ENCODE measurements at regions not wholly inside any gene's neighbourhood (a gene's known extent, or its start where the extent isn't known, plus 50 kb on each side); places are given as distances from the start of the nearest gene placed in this dataset.

- no peak overlapping the region for H3K4ac ChIP-seq (replicated peaks; ENCODE audit: insufficient read length, low read depth, low read length)
- H3K4me1 ChIP-seq (replicated peaks in 1 of 4; ENCODE audit: control insufficient read depth in 3 of 4, insufficient read depth in 4 of 4, low read length in 3 of 4), result peaks cover 0 to 3% (median 0%) of the 10 kb centered on the region in 4 experiments; a peak in 1 of 7 replicates
- H2BK5ac ChIP-seq (ENCODE audit: low read depth, low read length), result no peak overlapping the region
- no peaks in the 10 kb centered on the region for H3K23me2 ChIP-seq (ENCODE audit: low read depth, low read length)
- H3K79me2 ChIP-seq (ENCODE audit: control insufficient read depth in 1 of 2, insufficient read depth in 2 of 2, low read length in 2 of 2), result no peaks in the 10 kb centered on the region
- no peak overlapping the region for H2BK20ac ChIP-seq (ENCODE audit: low read length)
- no peak overlapping the region for H3K27ac ChIP-seq (ENCODE audit: low read depth, low read length)
- H3K36me3 ChIP-seq (ENCODE audit: control insufficient read depth in 2 of 4, insufficient read depth in 4 of 4, low read length in 3 of 4), result no peaks in the 10 kb centered on the region
- no peaks in the 10 kb centered on the region for H4K20me1 ChIP-seq (replicated peaks in 1 of 2; ENCODE audit: control insufficient read depth in 1 of 2, insufficient read depth in 2 of 2, low read length in 2 of 2)
- no peak overlapping the region for H2AFZ ChIP-seq (ENCODE audit: low read length)
- FAIRE-seq, result no peak
- no peak overlapping the region for H4K5ac ChIP-seq (ENCODE audit: insufficient read length, low read depth, low read length)
- whole genome bisulfite sequencing, 2 experiments (ENCODE audit: extremely low coverage in 1 of 2, insufficient coverage in 1 of 2, insufficient read length in 1 of 2, insufficient replicate concordance in 2 of 2, low coverage in 1 of 2, low lambda C conversion rate in 2 of 2, missing lambda C conversion rate in 1 of 2), result 90% methylated on average over 6 of the region's 6 CpGs; no CpG with 5 or more reads in 1 of the 2 experiments
- no peak for DNase-seq (ENCODE audit: low read depth in 1 of 2, low spot score in 2 of 2)
- no peak overlapping the region for H2BK120ac ChIP-seq (replicated peaks; ENCODE audit: low read depth, low read length)
- H2BK12ac ChIP-seq (ENCODE audit: low read depth, low read length), result no peak overlapping the region
- H2BK15ac ChIP-seq (ENCODE audit: low read length), result no peak overlapping the region
- no peak overlapping the region for H4K91ac ChIP-seq (replicated peaks; ENCODE audit: insufficient read length, low read length)
- peaks cover 0 to 1% (median 0%) of the 10 kb centered on the region in 4 experiments; a peak in 1 of 7 replicates for H3K27me3 ChIP-seq (replicated peaks in 1 of 4; ENCODE audit: control insufficient read depth in 3 of 4, extremely low read depth in 1 of 4, insufficient read depth in 3 of 4, low read length in 3 of 4)
- no peak overlapping the region for H3K23ac ChIP-seq (ENCODE audit: insufficient read length)
- H3K18ac ChIP-seq (ENCODE audit: extremely low read depth, low read length), result no peak overlapping the region
- H3K79me1 ChIP-seq (ENCODE audit: low read depth, low read length), result no peaks in the 10 kb centered on the region
- H3K9ac ChIP-seq (replicated peaks in 1 of 4; ENCODE audit: extremely low read depth in 1 of 4, low read depth in 3 of 4, low read length in 3 of 4), result no peak overlapping the region
- no peak overlapping the region for H2AK5ac ChIP-seq (ENCODE audit: low read depth, low read length)
- ChIA-PET POLR2A (ENCODE audit: partially characterized antibody) (no interaction called here), CTCF (ENCODE audit: partially characterized antibody) (no interaction called here)
- no peak overlapping the region for H3K4me3 ChIP-seq (ENCODE audit: extremely low read depth in 1 of 4, insufficient read depth in 2 of 4, low read depth in 3 of 4, low read length in 4 of 4)
- no peak overlapping the region for H3K14ac ChIP-seq (ENCODE audit: insufficient read length)
- H4K8ac ChIP-seq (ENCODE audit: extremely low read depth, insufficient read depth, low read length), result no peak overlapping the region
- H3K9me3 ChIP-seq (ENCODE audit: insufficient read depth in 2 of 2, low read depth in 1 of 2, low read length in 1 of 2), result no peaks in the 10 kb centered on the region
- H3K56ac ChIP-seq (replicated peaks; ENCODE audit: insufficient read length, low read depth, low read length), result no peak overlapping the region
- H3K4me2 ChIP-seq (ENCODE audit: insufficient read depth in 1 of 2, low read depth in 2 of 2, low read length in 2 of 2), result no peak overlapping the region
- TF ChIP-seq NANOG (IDR thresholded peaks at IDR 0.05; ENCODE audit: insufficient read depth, low read depth, low read length, poor library complexity, severe bottlenecking) (no peak), SRF (IDR thresholded peaks at IDR 0.05; ENCODE audit: low read depth, low read length) (no peak), KDM4A (IDR thresholded peaks at IDR 0.05; ENCODE audit: low read depth, low read length, severe bottlenecking) (no peak), SIRT6 (IDR thresholded peaks at IDR 0.05; ENCODE audit: low read length) (no peak), SP2 (IDR thresholded peaks at IDR 0.05; ENCODE audit: low read length) (no peak), EP300 (IDR thresholded peaks at IDR 0.05; ENCODE audit: borderline replicate concordance in 1 of 2, low read depth in 2 of 2, low read length in 2 of 2) (no peak), SP1 (IDR thresholded peaks at IDR 0.05; ENCODE audit: low read depth, low read length) (no peak), CBX8 (IDR thresholded peaks at IDR 0.05; ENCODE audit: borderline replicate concordance, low read depth, low read length) (no peak), E2F6 (IDR thresholded peaks at IDR 0.05) (no peak), TAF1 (IDR thresholded peaks at IDR 0.05; ENCODE audit: low read depth, low read length) (no peak), HDAC6 (IDR thresholded peaks at IDR 0.05; ENCODE audit: low read depth, low read length) (no peak)
These were observed 113.9 kb downstream of the EDN1 start for GRCh38 chr6:12403947-12404647.

Measured in H1 (cell line).